ENCODE measurements at regions not wholly inside any gene's neighbourhood (a gene's known extent, or its start where the extent isn't known, plus 50 kb on each side); places are given as distances from the start of the nearest gene placed in this dataset.

- Histone ChIP-seq H3K36me3 (no peaks in the 10 kb centered on the region), H3K27me3 (no peaks in the 10 kb centered on the region), H3K9me3 (no peaks in the 10 kb centered on the region), H3K4me1 (peaks cover 0 to 38% (median 10%) of the 10 kb centered on the region in 9 donors), H3K4me3 (no peak overlapping the region), H3K27ac (peak overlapping the region in 7 of 10 donors; percentile 13 to 79 (median 54))
- DNase-seq: no peak
- peak in 1 of 8 donors; percentile 20 for ATAC-seq
- 56 to 92% methylated on average over 2 of the region's 2 CpGs for WGBS, 2 donors
- TF ChIP-seq CTCF (IDR thresholded peaks at IDR 0.05): no peak
- intact Hi-C loops (cut with DNase I): no loop called here
Observed at GRCh38 chr3:27535809-27536392, 51.7 kb upstream of the SLC4A7 start.

GRCh38 chr3:27533718-27534573, 49.8 kb upstream of the SLC4A7 start:
- ATAC-seq: peak; percentile 46 to 90 (median 72)
- intact Hi-C loops (cut with DNase I): no loop called here
- Histone ChIP-seq H3K9me3 (no peaks in the 10 kb centered on the region), H3K36me3 (no peaks in the 10 kb centered on the region), H3K4me3 (no peak overlapping the region), H3K27ac (peak overlapping the region in 8 of 10 donors; percentile 17 to 88 (median 54)), H3K4me1 (peaks cover 0 to 38% (median 10%) of the 10 kb centered on the region in 9 donors), H3K27me3 (no peaks in the 10 kb centered on the region)
- DNase-seq: peak; percentile 23 to 40
- peak in 3 of 9 donors; percentile 8 to 26 (median 10) for TF ChIP-seq CTCF (IDR thresholded peaks at IDR 0.05)
- 33 to 36% methylated on average over 10 of the region's 10 CpGs for WGBS, 2 donors
